Endodermal cell (in vitro differentiated cells): ENCODE measurements at regions not wholly inside any gene's neighbourhood (a gene's known extent, or its start where the extent isn't known, plus 50 kb on each side); places are given as distances from the start of the nearest gene placed in this dataset.

Source experiments
- DNase-seq: peaks from one replicate; pipeline ENCODE4 v3.0.0-alpha.2; 2017
- H3K27ac ChIP-seq: 2 replicates; pipeline ENCODE4 v1.5.1; 2013; ENCODE audit warnings: mild to moderate bottlenecking, low read depth, low read length, moderate library complexity
- H3K27me3 ChIP-seq: 2 replicates; pipeline ENCODE4 v1.6.1; 2013; ENCODE audit warnings: mild to moderate bottlenecking, low read length, moderate library complexity; ENCODE audit not compliant: insufficient read depth, control insufficient read depth, poor library complexity, severe bottlenecking
- H3K36me3 ChIP-seq: 2 replicates; pipeline ENCODE4 v1.7.0; 2013; ENCODE audit warnings: mild to moderate bottlenecking, low read length, moderate library complexity; ENCODE audit not compliant: control insufficient read depth, insufficient read depth
- H3K4me1 ChIP-seq: one replicate; pipeline ENCODE4 v1.7.0; 2013; ENCODE audit warnings: low read length; ENCODE audit not compliant: control insufficient read depth, insufficient read depth
- H3K4me3 ChIP-seq: 2 replicates; pipeline ENCODE4 v1.5.1; 2013; ENCODE audit warnings: mild to moderate bottlenecking, low read length, moderate library complexity
- H3K9ac ChIP-seq: 2 replicates; pipeline ENCODE4 v1.6.1; 2013; ENCODE audit warnings: mild to moderate bottlenecking, low read length, moderate library complexity; ENCODE audit not compliant: poor library complexity, severe bottlenecking; ENCODE audit errors: extremely low read depth
- H3K9me3 ChIP-seq: 2 replicates; pipeline ENCODE4 v1.6.1; 2013; ENCODE audit warnings: mild to moderate bottlenecking, low read length, moderate library complexity; ENCODE audit not compliant: control insufficient read depth
- H3K27ac Mint-ChIP-seq: 2 replicates; pipeline ENCODE4 v1.8.0; 2020; ENCODE audit warnings: mixed read lengths
- H3K27me3 Mint-ChIP-seq: 2 replicates; pipeline ENCODE4 v1.8.0; 2021; ENCODE audit warnings: mild to moderate bottlenecking, mixed read lengths; ENCODE audit not compliant: insufficient read depth
- H3K36me3 Mint-ChIP-seq: 2 replicates; pipeline ENCODE4 v1.8.0; 2020; ENCODE audit warnings: low read depth, mixed read lengths
- H3K4me1 Mint-ChIP-seq: 2 replicates; pipeline ENCODE4 v1.8.0; 2020; ENCODE audit warnings: mixed read lengths
- H3K4me3 Mint-ChIP-seq: 2 replicates; pipeline ENCODE4 v1.8.0; 2020; ENCODE audit warnings: mild to moderate bottlenecking, moderate library complexity, mixed read lengths
- H3K9me3 Mint-ChIP-seq: 2 replicates; pipeline ENCODE4 v1.8.0; 2020; ENCODE audit warnings: mild to moderate bottlenecking, mixed read lengths
- WGBS, 2 experiments: methylation state at CpG; one replicate each; pipeline versions ENCODE4 v1.1.5 to v1.1.7; 2013; ENCODE audit warnings: missing lambda C conversion rate in 2 of 2, mixed read lengths in 1 of 2; ENCODE audit not compliant: insufficient coverage in 1 of 2, insufficient read length in 1 of 2; 5-methylcytosine and 5-hydroxymethylcytosine counted together
- TF ChIP-seq, protein P1 (sequence below): fragments of 200-600 bp; sonication (generic); conservative IDR thresholded peaks from 2 replicates; pipeline ENCODE4 v1.5.0; 2021; ENCODE audit warnings: antibody characterized with exemption, mild to moderate bottlenecking

GRCh38 chr2:5937321-5937720 is 245.1 kb downstream of the SOX11 start:
- DNase-seq = no peak
- Mint-ChIP-seq H3K4me3 (no peak overlapping the region), H3K9me3 (no peaks in the 10 kb centered on the region), H3K4me1 (peaks cover 15% of the 10 kb centered on the region), H3K27me3 (peaks cover 4% of the 10 kb centered on the region), H3K36me3 (no peaks in the 10 kb centered on the region), H3K27ac (peak overlapping the region; percentile 33)
- 92 to 100% methylated on average over 1 to 4 of the region's 4 CpGs for WGBS, 2 experiments
- H3K27ac ChIP-seq = no peak overlapping the region
- TF ChIP-seq, protein P1, sequence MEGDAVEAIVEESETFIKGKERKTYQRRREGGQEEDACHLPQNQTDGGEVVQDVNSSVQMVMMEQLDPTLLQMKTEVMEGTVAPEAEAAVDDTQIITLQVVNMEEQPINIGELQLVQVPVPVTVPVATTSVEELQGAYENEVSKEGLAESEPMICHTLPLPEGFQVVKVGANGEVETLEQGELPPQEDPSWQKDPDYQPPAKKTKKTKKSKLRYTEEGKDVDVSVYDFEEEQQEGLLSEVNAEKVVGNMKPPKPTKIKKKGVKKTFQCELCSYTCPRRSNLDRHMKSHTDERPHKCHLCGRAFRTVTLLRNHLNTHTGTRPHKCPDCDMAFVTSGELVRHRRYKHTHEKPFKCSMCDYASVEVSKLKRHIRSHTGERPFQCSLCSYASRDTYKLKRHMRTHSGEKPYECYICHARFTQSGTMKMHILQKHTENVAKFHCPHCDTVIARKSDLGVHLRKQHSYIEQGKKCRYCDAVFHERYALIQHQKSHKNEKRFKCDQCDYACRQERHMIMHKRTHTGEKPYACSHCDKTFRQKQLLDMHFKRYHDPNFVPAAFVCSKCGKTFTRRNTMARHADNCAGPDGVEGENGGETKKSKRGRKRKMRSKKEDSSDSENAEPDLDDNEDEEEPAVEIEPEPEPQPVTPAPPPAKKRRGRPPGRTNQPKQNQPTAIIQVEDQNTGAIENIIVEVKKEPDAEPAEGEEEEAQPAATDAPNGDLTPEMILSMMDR = no peak
- no peak overlapping the region for H3K4me3 ChIP-seq
- H3K36me3 ChIP-seq = no peaks in the 10 kb centered on the region
- no peaks in the 10 kb centered on the region for H3K27me3 ChIP-seq
- no peaks in the 10 kb centered on the region for H3K4me1 ChIP-seq
- no peak overlapping the region for H3K9ac ChIP-seq
- H3K9me3 ChIP-seq = no peaks in the 10 kb centered on the region

DNA sequence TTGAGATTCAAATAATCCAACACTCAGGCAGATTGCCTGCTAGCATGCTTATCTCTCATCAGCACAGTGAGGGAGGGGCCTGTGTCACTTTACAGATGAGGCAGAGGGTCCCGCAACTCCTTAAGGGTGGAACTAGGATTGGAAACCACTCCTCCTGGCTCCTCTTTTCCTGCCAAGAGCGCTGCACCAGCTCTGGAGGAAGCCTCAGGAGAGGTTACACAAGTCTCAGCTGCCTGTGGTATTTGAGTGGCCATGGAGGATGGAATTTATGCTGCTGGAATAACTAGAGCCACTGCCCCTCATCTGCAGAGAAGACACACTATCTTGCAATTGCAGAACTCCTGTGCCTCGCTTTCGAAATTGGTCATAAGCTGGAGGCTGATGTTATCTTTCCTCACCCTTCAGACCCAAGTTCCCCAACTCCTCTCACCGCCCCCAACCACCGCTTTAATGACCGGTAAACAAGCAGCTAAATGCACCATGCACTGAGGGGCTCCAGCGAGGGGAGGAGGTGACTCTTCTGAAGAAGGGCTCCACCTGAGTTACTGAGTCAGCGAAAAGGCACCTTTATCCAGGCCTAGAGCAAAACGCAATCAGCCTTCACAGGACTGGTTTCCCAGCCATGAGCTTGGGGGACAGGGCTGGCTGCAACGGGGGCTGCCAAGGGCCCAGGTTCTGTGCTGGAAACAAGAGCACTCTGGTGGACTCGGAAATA is 245.8 kb downstream of the SOX11 start:
- Mint-ChIP-seq H3K4me3 (no peak overlapping the region), H3K27me3 (peaks cover 4% of the 10 kb centered on the region), H3K36me3 (no peaks in the 10 kb centered on the region), H3K27ac (peak overlapping the region; percentile 66), H3K9me3 (no peaks in the 10 kb centered on the region), H3K4me1 (peaks cover 15% of the 10 kb centered on the region)
- H3K4me1 ChIP-seq = no peaks in the 10 kb centered on the region
- no peak overlapping the region for H3K9ac ChIP-seq
- peak; percentile 80 for DNase-seq
- no peaks in the 10 kb centered on the region for H3K27me3 ChIP-seq
- no peak overlapping the region for H3K4me3 ChIP-seq
- no peaks in the 10 kb centered on the region for H3K9me3 ChIP-seq
- no peaks in the 10 kb centered on the region for H3K36me3 ChIP-seq
- no peak overlapping the region for H3K27ac ChIP-seq
- 83 to 92% methylated on average over 11 to 12 of the region's 12 CpGs for WGBS, 2 experiments
- TF ChIP-seq, protein P1 = no peak

DNA sequence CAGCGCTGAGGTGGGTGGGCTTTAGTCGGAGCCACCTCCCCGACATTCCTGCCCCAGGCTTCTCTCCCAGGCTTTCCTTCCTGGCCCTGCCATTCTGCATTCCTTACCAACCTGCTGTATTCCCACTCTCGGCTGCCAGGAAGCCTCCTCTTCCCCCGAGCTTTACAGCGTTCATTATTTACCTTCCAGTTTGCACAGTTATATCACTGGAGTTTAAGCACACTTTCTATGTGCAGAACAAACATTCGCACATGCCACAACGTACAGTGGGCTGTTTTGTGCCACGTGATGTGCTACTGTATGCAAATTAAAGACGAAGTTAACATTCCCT is 246.3 kb downstream of the SOX11 start:
- H3K4me3 ChIP-seq = no peak overlapping the region
- H3K27ac ChIP-seq = no peak overlapping the region
- H3K36me3 ChIP-seq = no peaks in the 10 kb centered on the region
- no peaks in the 10 kb centered on the region for H3K36me3 Mint-ChIP-seq
- peak overlapping the region; percentile 66 for H3K27ac Mint-ChIP-seq
- H3K9me3 ChIP-seq = no peaks in the 10 kb centered on the region
- no peaks in the 10 kb centered on the region for H3K9me3 Mint-ChIP-seq
- no peak overlapping the region for H3K4me3 Mint-ChIP-seq
- no peaks in the 10 kb centered on the region for H3K27me3 ChIP-seq
- peaks cover 15% of the 10 kb centered on the region for H3K4me1 Mint-ChIP-seq
- 76 to 82% methylated on average over 8 to 10 of the region's 10 CpGs for WGBS, 2 experiments
- TF ChIP-seq, protein P1 = no peak
- H3K9ac ChIP-seq = no peak overlapping the region
- no peak for DNase-seq
- H3K4me1 ChIP-seq = no peaks in the 10 kb centered on the region
- peaks cover 4% of the 10 kb centered on the region for H3K27me3 Mint-ChIP-seq
